Hepatocyte (in vitro differentiated cells): ENCODE measurements at regions not wholly inside any gene's neighbourhood (a gene's known extent, or its start where the extent isn't known, plus 50 kb on each side); places are given as distances from the start of the nearest gene placed in this dataset.

ENCODE experiments used
- DNase-seq: peaks from one replicate; pipeline ENCODE4 v3.0.0-alpha.2; 2016; ENCODE audit warnings: low spot score
- H2AFZ ChIP-seq: fragments of 200-600 bp; sonication (generic); 2 replicates; pipeline ENCODE4 v1.6.0; 2016; ENCODE audit warnings: antibody characterized with exemption, mild to moderate bottlenecking
- H3K27ac ChIP-seq: fragments of 200-600 bp; sonication (generic); 2 replicates; pipeline ENCODE4 v1.5.1; 2016; ENCODE audit warnings: mild to moderate bottlenecking
- H3K27me3 ChIP-seq: fragments of 200-600 bp; sonication (generic); 2 replicates; pipeline ENCODE4 v1.6.1; 2016
- H3K36me3 ChIP-seq: fragments of 200-600 bp; sonication (generic); replicated peaks from 2 replicates; pipeline ENCODE4 v1.5.1; 2016; ENCODE audit warnings: low read depth; ENCODE audit not compliant: insufficient read depth
- H3K4me1 ChIP-seq: fragments of 200-600 bp; sonication (generic); 2 replicates; pipeline ENCODE4 v1.5.1; 2016; ENCODE audit warnings: mild to moderate bottlenecking, moderate library complexity; ENCODE audit not compliant: insufficient read depth
- H3K4me2 ChIP-seq: fragments of 200-600 bp; sonication (generic); 2 replicates; pipeline ENCODE4 v1.6.0; 2016
- H3K4me3 ChIP-seq: fragments of 200-600 bp; sonication (generic); 2 replicates; pipeline ENCODE4 v1.5.1; 2016; ENCODE audit warnings: mild to moderate bottlenecking
- H3K79me2 ChIP-seq: fragments of 200-600 bp; sonication (generic); 2 replicates; pipeline ENCODE4 v1.6.0; 2017; ENCODE audit warnings: mild to moderate bottlenecking
- H3K9me2 ChIP-seq: fragments of 200-600 bp; sonication (generic); replicated peaks from 2 replicates; pipeline ENCODE4 v1.6.0; 2017; ENCODE audit warnings: mild to moderate bottlenecking; ENCODE audit not compliant: insufficient read depth
- H3K9me3 ChIP-seq: fragments of 200-600 bp; sonication (generic); 2 replicates; pipeline ENCODE4 v1.5.1; 2016; ENCODE audit warnings: low read depth, mild to moderate bottlenecking
- H4K20me1 ChIP-seq: fragments of 200-600 bp; sonication (generic); 2 replicates; pipeline ENCODE4 v1.6.0; 2016; ENCODE audit warnings: mild to moderate bottlenecking; ENCODE audit not compliant: insufficient read depth, poor library complexity, severe bottlenecking
- CTCF ChIP-seq: fragments of 200-600 bp; sonication (generic); IDR thresholded peaks from 2 replicates; pipeline ENCODE4 v1.5.1; 2016; ENCODE audit warnings: antibody characterized with exemption, mild to moderate bottlenecking; ENCODE audit not compliant: poor library complexity
- EZH2 ChIP-seq: fragments of 200-600 bp; sonication (generic); IDR thresholded peaks from 2 replicates; pipeline ENCODE4 v1.6.1; 2016; ENCODE audit warnings: antibody characterized with exemption, mild to moderate bottlenecking, borderline replicate concordance
- EZH2phosphoT487 ChIP-seq: fragments of 200-600 bp; sonication (generic); IDR thresholded peaks from one replicate; pipeline ENCODE4 v1.6.1; 2018; ENCODE audit warnings: antibody characterized with exemption, mild to moderate bottlenecking, low read depth, moderate library complexity; ENCODE audit not compliant: unreplicated experiment, severe bottlenecking
- WGBS: methylation state at CpG from one replicate; pipeline ENCODE4 v1.1.6; 2016; ENCODE audit warnings: low lambda C conversion rate; ENCODE audit errors: missing lambda C conversion rate; 5-methylcytosine and 5-hydroxymethylcytosine counted together

- H3K36me3 ChIP-seq: no peaks in the 10 kb centered on the region
Measured at GRCh38 chr18:37662546-37663339, 97.1 kb upstream of the CELF4 start.

GRCh38 chr18:37662099-37662498, 96.5 kb upstream of the CELF4 start:
- whole genome bisulfite sequencing: 79% methylated on average over 3 of the region's 3 CpGs
- H3K4me3 ChIP-seq: no peak overlapping the region
- no peaks in the 10 kb centered on the region for H3K4me1 ChIP-seq
- no peaks in the 10 kb centered on the region for H3K79me2 ChIP-seq
- H3K27me3 ChIP-seq: no peaks in the 10 kb centered on the region
- no peak for TF ChIP-seq EZH2phosphoT487
- TF ChIP-seq CTCF: no peak
- TF ChIP-seq EZH2: no peak
- H3K4me2 ChIP-seq: no peak overlapping the region
- no peak overlapping the region for H2AFZ ChIP-seq
- no peaks in the 10 kb centered on the region for H4K20me1 ChIP-seq
- no peaks in the 10 kb centered on the region for H3K9me2 ChIP-seq
- H3K9me3 ChIP-seq: no peaks in the 10 kb centered on the region
- H3K27ac ChIP-seq: no peak overlapping the region
- DNase-seq: no peak
- H3K36me3 ChIP-seq: no peaks in the 10 kb centered on the region

More at GRCh38 chr18:37662546-37663339, 97.1 kb upstream of the CELF4 start:
- no peak overlapping the region for H3K4me2 ChIP-seq
- no peak overlapping the region for H3K27ac ChIP-seq
- no peaks in the 10 kb centered on the region for H3K4me1 ChIP-seq
- no peaks in the 10 kb centered on the region for H3K27me3 ChIP-seq
- no peaks in the 10 kb centered on the region for H3K9me3 ChIP-seq
- no peak for TF ChIP-seq EZH2
- no peak for TF ChIP-seq CTCF
- no peak for TF ChIP-seq EZH2phosphoT487
- no peak overlapping the region for H3K4me3 ChIP-seq
- no peaks in the 10 kb centered on the region for H4K20me1 ChIP-seq
- no peak overlapping the region for H2AFZ ChIP-seq
- WGBS: 83% methylated on average over 13 of the region's 13 CpGs
- no peaks in the 10 kb centered on the region for H3K9me2 ChIP-seq
- H3K79me2 ChIP-seq: no peaks in the 10 kb centered on the region
- DNase-seq: no peak

GRCh38 chr18:37661478-37661877, 95.9 kb upstream of the CELF4 start:
- DNase-seq: no peak
- WGBS: 98% methylated on average over 4 of the region's 4 CpGs
- H3K4me1 ChIP-seq: no peaks in the 10 kb centered on the region
- H3K9me3 ChIP-seq: no peaks in the 10 kb centered on the region
- H3K36me3 ChIP-seq: no peaks in the 10 kb centered on the region
- no peak overlapping the region for H3K27ac ChIP-seq
- H3K9me2 ChIP-seq: no peaks in the 10 kb centered on the region
- no peak overlapping the region for H3K4me3 ChIP-seq
- H3K79me2 ChIP-seq: no peaks in the 10 kb centered on the region
- H4K20me1 ChIP-seq: no peaks in the 10 kb centered on the region
- H3K27me3 ChIP-seq: no peaks in the 10 kb centered on the region
- H2AFZ ChIP-seq: no peak overlapping the region
- H3K4me2 ChIP-seq: no peak overlapping the region
- no peak for TF ChIP-seq EZH2phosphoT487

GRCh38 chr18:37661061-37661460, 95.5 kb upstream of the CELF4 start:
- no peak overlapping the region for H3K4me3 ChIP-seq
- H3K9me2 ChIP-seq: no peaks in the 10 kb centered on the region
- H3K4me1 ChIP-seq: no peaks in the 10 kb centered on the region
- no peaks in the 10 kb centered on the region for H3K79me2 ChIP-seq
- H3K4me2 ChIP-seq: no peak overlapping the region
- no peak overlapping the region for H3K27ac ChIP-seq
- no peaks in the 10 kb centered on the region for H3K27me3 ChIP-seq
- H3K9me3 ChIP-seq: no peaks in the 10 kb centered on the region
- no peaks in the 10 kb centered on the region for H3K36me3 ChIP-seq
- WGBS: 87% methylated on average over 4 of the region's 4 CpGs
- TF ChIP-seq CTCF (no peak), EZH2phosphoT487 (no peak), EZH2 (no peak)
- H2AFZ ChIP-seq: no peak overlapping the region
- DNase-seq: no peak
- no peaks in the 10 kb centered on the region for H4K20me1 ChIP-seq
